HG03439 (cell line): ENCODE measurements at regions not wholly inside any gene's neighbourhood (a gene's known extent, or its start where the extent isn't known, plus 50 kb on each side); places are given as distances from the start of the nearest gene placed in this dataset.
A peak's percentile ranks its signal among the peaks of the same experiment; 100 is the strongest.

Experiments
- ATAC-seq: cut with Tn5 transposase; IDR thresholded peaks from one replicate; pipeline ENCODE4 v1.9.1; 2021; ENCODE audit warnings: mild to moderate bottlenecking, moderate library complexity; ENCODE audit not compliant: unreplicated experiment

GRCh38 chr6:43986177-43986825 lies 141.0 kb downstream of the MRPL14 start:
- no peak for ATAC-seq

- ATAC-seq = no peak
Measured at GRCh38 chr6:43985329-43985728, 141.9 kb downstream of the MRPL14 start.

DNA sequence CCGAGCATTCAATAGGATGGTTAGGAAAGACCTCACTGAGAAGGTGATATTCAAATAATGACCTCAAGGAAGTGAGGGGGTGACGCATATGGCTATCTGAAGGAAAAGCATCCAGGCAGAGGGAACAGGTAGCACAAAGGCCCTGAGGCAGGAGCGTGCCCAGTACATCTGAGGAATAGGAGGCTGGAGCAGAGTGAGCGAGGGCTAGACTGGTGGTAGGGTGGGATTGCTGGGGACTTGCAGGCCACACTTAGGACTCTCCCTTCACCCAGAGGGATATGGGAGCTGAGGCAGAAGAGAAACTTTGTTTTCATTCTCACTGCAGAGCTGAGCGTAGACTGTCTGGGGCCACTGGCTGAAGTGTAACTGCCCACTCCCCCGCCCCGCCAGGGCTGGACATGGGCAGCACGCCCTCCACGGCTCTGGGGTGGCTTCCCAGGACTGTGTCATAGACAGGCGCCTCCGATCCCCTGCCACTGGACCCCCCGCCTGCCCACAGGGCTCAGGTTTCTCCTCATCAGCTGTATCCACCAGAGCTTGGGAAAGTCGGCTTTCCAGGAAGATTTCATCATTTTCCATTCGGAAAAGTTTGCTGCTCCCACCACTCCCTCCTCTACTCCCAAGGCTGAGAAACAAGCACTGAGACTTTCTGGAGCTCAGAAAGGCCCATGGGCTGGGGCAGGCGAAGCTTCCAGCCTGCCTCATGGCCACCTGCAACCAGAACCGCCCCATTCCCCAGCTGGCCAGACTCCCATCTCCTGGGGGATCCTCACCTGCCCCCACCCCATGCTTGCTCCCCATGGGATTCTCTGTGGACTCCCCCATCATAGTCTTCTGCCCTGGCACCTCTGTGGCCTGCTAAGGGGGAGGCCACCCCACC lies 142.6 kb downstream of the MRPL14 start:
- ATAC-seq = no peak

DNA sequence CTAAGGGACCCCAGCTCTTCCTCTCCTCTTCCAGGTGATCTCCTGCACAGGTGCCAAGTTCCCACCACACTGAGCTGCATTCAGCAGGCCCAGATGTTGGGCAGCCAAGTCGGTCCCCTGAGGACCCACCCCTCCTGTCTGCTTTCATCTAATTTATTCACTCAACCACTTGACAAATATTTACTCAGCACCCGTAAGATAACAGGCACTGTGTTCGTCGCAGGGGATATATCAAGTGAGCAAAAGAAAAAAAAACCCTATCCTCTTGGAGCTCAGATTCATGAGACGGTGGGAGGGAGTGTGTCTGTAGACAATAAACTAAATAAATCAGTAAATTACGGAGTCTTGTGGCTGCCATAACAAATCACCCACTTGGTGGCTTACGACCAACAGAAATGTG lies 143.6 kb downstream of the MRPL14 start:
- ATAC-seq = no peak

GRCh38 chr6:43983191-43983590 lies 144.1 kb downstream of the MRPL14 start:
- ATAC-seq = no peak

DNA sequence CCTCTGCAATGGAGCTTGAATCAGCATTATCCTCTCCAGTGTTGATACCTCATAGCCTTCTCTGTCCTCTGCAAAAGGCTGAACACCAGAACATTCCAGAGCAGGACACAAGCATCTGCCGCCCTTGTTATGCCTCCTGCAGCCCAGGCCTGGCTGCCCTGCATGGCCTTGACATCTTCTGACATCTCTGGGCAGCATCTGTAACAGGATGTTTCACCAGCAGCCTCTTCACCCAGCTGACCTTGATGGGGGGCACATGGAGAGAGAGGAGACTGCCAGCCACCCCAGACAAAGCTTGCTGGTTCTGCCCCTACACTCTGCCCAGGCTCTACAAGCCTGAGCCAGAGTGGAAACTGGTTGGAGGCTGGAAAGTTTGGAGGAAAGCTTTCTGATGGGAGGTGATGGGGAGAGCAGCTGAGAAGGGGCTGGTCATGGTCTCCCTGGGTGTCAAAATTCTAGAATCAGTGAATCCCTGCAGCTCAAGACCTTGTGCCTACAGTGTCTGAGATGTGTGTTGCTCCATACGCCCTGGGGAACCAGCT lies 145.1 kb downstream of the MRPL14 start:
- no peak for ATAC-seq

DNA sequence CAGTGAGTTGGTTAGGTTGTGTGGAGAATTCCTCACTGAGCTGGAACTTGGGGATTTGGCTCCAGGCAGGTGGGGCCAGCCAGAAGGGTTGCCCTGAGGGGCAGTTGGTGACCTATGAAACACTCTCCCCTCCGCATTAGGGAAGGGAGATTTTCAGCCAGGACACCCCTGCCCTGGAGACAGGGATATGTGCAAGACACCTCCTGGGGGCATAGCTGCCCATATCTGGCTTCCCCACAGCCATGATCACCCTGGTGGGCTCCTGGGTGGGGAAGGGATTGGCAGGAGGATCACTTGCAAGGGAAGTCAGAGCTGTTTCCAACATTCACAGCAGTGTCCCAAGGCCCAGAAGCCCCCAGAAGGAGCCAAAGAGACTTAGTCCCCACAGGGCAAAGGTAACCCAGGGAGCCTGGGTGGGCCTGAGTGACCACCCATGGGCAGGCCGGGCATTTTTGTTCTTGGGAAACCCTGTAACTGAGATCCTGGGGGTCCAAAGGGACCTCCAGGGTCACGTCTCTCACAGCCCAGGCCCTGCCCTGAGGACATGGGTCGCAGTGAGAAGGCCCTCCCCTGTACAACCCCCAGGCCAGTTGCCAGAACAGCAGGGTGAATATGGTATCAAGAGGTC lies 145.8 kb downstream of the MRPL14 start:
- ATAC-seq = no peak

DNA sequence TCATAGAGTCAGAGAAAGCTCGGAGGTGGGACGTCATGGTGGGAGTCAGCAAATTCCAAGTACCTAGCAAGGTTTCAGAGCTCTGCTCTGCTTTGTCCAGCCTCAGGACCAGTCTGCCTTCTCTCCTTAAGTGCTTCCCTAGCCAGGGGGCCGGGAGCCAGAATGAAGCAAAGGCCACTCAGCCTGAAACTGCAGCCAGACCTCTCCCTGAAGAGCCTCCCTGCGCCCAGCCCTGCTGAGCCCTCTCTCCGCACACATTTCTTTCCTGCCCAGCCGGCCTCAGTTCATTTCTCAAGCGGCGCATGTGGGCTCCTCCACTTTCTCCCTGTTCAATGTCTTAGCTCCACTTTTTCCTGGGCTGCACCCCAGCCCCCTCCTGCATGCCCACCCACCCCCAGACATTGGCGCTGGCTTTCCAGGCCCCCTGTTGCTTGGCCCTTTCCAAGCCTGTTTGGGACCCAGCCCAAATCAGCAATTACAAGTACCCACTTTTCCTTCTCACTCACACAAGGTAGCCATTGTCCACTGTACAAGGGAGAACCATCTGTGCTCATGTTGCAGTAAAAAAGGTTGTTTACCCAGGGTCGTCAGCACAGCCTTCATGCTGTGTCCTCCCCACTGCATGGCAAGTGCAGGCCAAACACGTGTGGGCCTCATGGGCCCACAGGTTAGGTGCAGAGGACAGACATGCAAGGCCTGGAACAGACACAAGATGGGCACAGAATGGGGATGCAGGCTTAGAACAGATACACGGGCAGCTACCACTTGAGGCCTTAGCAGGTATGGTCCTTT lies 147.1 kb downstream of the MRPL14 start:
- no peak for ATAC-seq

DNA sequence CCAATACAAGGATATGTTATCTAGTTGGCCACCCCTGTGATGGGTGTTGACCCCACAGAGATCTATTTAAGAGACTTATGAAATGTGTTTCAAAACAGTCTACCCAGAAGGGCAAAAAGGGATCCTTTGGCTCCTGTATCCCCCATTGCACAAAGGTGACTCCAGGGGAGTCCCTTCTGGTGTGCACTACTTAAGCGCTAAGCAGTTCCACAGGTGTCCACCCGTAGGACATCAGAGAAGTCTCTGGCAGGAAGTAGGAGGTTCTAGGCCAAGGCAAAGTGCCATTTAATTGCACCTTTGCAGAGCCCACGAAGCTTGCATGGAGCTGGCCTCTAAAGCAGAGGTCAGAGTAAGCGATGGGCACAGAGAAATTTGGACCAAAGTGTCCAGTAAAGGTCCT lies 147.7 kb downstream of the MRPL14 start:
- no peak for ATAC-seq

- ATAC-seq = no peak
Measured at GRCh38 chr6:43978473-43979346, 148.5 kb downstream of the MRPL14 start.

DNA sequence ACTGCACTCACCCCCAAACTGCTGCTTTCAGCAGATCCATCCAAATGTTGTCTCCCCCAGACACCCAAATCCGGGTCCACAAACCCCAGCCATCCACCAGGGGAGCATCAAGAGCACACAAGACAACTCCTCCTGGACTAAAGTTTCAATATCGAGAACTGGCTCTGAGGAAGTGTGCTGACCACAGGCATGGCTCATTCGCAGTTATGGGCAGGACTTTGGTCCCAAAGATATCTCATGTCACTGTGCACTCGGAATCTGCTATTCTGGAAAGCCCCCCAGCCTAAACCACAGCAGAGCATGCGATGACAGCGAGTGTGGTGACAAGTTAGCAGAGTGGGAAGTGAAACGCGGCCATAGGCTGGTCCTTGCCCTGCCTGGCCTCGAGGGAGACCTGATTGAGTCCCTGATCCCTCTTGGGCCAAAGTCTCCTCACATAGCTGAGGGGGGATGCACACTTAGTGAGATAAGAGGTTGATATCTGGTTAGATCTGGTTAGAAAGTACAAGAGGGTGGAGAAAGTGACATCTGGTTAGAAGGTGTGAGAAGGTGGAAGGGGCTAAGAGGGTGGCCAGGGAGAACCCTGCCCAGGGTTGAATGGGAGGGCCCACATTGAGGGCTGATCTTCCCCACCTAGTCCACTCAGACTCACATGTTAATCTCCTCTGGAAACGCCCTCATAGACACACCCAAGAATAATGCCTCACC lies 149.7 kb downstream of the MRPL14 start:
- peak; percentile 57 for ATAC-seq

GRCh38 chr6:43976706-43977403 lies 150.4 kb downstream of the MRPL14 start:
- no peak for ATAC-seq

DNA sequence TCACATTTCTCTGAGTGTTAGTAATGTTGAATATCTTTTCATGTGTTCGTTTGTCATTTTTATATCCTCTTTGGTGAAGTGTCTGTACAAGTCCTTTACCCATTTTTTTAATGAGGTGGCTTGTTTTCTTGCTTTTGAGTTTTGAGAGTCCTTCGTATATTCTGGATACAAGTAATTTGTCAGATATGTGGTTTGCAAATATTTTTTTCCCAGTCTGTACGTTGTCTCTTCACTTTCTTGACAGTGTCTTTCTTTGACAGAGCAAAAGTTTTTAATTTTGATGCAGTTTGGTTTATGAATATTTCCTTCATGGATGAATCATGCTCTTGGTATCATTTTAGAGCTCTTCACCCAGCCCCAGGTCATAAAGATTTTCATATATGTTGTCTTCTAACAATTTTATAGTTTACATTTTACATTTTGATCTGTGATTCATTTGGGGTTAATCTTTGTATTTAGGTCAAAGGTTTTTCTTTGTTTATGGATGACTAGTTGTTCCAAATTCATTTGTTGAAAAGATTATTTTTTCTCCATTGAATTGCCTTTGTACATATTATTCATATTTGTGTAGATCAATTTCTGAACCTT lies 152.5 kb downstream of the MRPL14 start:
- ATAC-seq = no peak

DNA sequence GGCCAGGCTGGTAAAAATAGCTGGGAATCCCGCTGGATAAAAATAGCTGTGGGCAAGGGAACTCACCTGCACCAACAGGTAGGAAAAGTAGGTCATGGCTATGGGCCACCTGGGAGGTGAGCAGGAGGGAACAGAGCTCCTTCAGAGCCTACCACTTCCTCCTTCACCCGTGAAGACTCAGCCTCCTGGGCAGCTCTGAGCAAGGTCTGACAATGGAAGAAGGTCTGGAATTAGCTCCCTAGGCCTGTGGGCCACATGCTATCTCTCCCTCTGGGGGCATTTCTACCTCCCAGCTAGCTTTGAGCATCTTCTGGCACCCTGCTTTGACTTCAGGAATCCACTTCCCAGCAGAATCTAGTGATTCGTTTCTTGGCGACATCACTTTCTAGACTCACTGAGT lies 153.9 kb downstream of the MRPL14 start:
- ATAC-seq = no peak

- ATAC-seq = no peak
Measured at GRCh38 chr6:43972913-43973300, 154.3 kb downstream of the MRPL14 start.

GRCh38 chr6:43972179-43972912 lies 154.9 kb downstream of the MRPL14 start:
- ATAC-seq = no peak

GRCh38 chr6:43971776-43972126 lies 155.5 kb downstream of the MRPL14 start:
- no peak for ATAC-seq
